ENCODE measurements at regions not wholly inside any gene's neighbourhood (a gene's known extent, or its start where the extent isn't known, plus 50 kb on each side); places are given as distances from the start of the nearest gene placed in this dataset.

- Histone ChIP-seq H3K36me3 (ENCODE audit: low read depth, missing control alignments) (no peaks in the 10 kb centered on the region), H3K27me3 (no peaks in the 10 kb centered on the region), H3K4me3 (no peak overlapping the region), H3K27ac (no peak overlapping the region), H3K9me3 (no peaks in the 10 kb centered on the region), H3K4me1 (peaks cover 4% of the 10 kb centered on the region)
- TF ChIP-seq, protein P1, sequence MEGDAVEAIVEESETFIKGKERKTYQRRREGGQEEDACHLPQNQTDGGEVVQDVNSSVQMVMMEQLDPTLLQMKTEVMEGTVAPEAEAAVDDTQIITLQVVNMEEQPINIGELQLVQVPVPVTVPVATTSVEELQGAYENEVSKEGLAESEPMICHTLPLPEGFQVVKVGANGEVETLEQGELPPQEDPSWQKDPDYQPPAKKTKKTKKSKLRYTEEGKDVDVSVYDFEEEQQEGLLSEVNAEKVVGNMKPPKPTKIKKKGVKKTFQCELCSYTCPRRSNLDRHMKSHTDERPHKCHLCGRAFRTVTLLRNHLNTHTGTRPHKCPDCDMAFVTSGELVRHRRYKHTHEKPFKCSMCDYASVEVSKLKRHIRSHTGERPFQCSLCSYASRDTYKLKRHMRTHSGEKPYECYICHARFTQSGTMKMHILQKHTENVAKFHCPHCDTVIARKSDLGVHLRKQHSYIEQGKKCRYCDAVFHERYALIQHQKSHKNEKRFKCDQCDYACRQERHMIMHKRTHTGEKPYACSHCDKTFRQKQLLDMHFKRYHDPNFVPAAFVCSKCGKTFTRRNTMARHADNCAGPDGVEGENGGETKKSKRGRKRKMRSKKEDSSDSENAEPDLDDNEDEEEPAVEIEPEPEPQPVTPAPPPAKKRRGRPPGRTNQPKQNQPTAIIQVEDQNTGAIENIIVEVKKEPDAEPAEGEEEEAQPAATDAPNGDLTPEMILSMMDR (IDR thresholded peaks at IDR 0.05) = no peak
- TF ChIP-seq POLR2A (IDR thresholded peaks at IDR 0.05) = no peak
- no peak for DNase-seq
- intact Hi-C loops (cut with DNase I; ENCODE audit: low total_unique reads) = no loop called here
- 74 to 82% methylated on average over 3 of the region's 3 CpGs for WGBS, 2 donors
These were observed 175.2 kb upstream of the GRB10 start for GRCh38 chr7:50957855-50958254.

- no peak for DNase-seq
- 57 to 60% methylated on average over 6 of the region's 6 CpGs for WGBS, 2 donors
- Histone ChIP-seq H3K4me1 (peaks cover under 1% of the 10 kb centered on the region), H3K27ac (no peak overlapping the region), H3K36me3 (ENCODE audit: low read depth, missing control alignments) (no peaks in the 10 kb centered on the region), H3K9me3 (no peaks in the 10 kb centered on the region), H3K4me3 (no peak overlapping the region), H3K27me3 (no peaks in the 10 kb centered on the region)
- intact Hi-C loops (cut with DNase I; ENCODE audit: low total_unique reads) = no loop called here
- no peak for TF ChIP-seq POLR2A (IDR thresholded peaks at IDR 0.05)
- TF ChIP-seq, protein P1 (IDR thresholded peaks at IDR 0.05) = no peak
These were observed 174.7 kb upstream of the GRB10 start for GRCh38 chr7:50957431-50957830.

DNA sequence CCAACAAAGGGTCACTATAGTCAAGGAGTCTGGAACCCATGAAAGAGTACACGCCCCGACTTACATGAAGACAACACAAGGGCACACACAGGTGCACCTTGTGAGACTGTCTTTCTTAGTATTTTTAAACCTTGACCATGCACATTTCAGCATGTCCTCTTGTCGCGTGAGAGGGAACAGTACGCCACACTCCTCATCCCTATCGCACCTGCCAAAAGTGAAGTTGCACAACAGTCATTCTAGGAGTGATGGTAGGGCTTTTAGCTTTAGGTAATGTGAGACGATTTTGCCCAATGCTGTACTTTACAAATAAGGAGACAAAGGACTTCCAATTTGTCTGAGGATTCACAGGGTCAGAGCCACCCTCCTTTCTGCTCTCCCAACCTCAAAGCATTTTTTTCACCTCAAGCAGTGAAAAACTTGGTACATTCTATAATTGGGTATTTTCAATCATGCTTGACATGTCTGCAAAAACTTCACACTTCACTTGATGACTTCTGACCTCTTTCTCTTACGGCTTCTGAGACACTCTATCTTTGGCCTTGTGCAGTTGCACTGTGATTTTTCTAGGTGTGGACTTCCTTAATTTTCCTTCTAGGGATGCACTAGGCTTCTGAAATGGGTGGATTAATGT lies 173.9 kb upstream of the GRB10 start:
- H3K4me1 ChIP-seq = no peaks in the 10 kb centered on the region
- H3K27me3 ChIP-seq = no peaks in the 10 kb centered on the region
- DNase-seq = no peak
- no peaks in the 10 kb centered on the region for H3K36me3 ChIP-seq (ENCODE audit: low read depth, missing control alignments)
- TF ChIP-seq POLR2A (IDR thresholded peaks at IDR 0.05) = no peak
- TF ChIP-seq, protein P1 (IDR thresholded peaks at IDR 0.05) = no peak
- H3K4me3 ChIP-seq = no peak overlapping the region
- no peak overlapping the region for H3K27ac ChIP-seq
- no peaks in the 10 kb centered on the region for H3K9me3 ChIP-seq
- intact Hi-C loops (cut with DNase I; ENCODE audit: low total_unique reads) = no loop called here
- whole genome bisulfite sequencing, 2 donors = 82 to 88% methylated on average over 7 to 8 of the region's 8 CpGs

- 83 to 90% methylated on average over 4 to 5 of the region's 5 CpGs for WGBS, 2 donors
- Histone ChIP-seq H3K4me1 (no peaks in the 10 kb centered on the region), H3K4me3 (no peak overlapping the region), H3K36me3 (ENCODE audit: low read depth, missing control alignments) (no peaks in the 10 kb centered on the region), H3K9me3 (no peaks in the 10 kb centered on the region), H3K27ac (no peak overlapping the region), H3K27me3 (no peaks in the 10 kb centered on the region)
- DNase-seq = no peak
- TF ChIP-seq, protein P1 (IDR thresholded peaks at IDR 0.05) = no peak
- no peak for TF ChIP-seq POLR2A (IDR thresholded peaks at IDR 0.05)
- intact Hi-C loops (cut with DNase I; ENCODE audit: low total_unique reads) = no loop called here
These were observed 172.0 kb upstream of the GRB10 start for GRCh38 chr7:50954716-50955115.

GRCh38 chr7:50954245-50954644 lies 171.5 kb upstream of the GRB10 start:
- TF ChIP-seq, protein P1 (IDR thresholded peaks at IDR 0.05) = no peak
- no peak for TF ChIP-seq POLR2A (IDR thresholded peaks at IDR 0.05)
- Histone ChIP-seq H3K4me1 (no peaks in the 10 kb centered on the region), H3K27ac (no peak overlapping the region), H3K27me3 (no peaks in the 10 kb centered on the region), H3K36me3 (ENCODE audit: low read depth, missing control alignments) (no peaks in the 10 kb centered on the region), H3K4me3 (no peak overlapping the region), H3K9me3 (no peaks in the 10 kb centered on the region)
- WGBS, 2 donors = 71 to 77% methylated on average over 4 of the region's 4 CpGs
- intact Hi-C loops (cut with DNase I; ENCODE audit: low total_unique reads) = no loop called here
- no peak for DNase-seq
